Keratinocyte (primary cell): ENCODE measurements at regions not wholly inside any gene's neighbourhood (a gene's known extent, or its start where the extent isn't known, plus 50 kb on each side); places are given as distances from the start of the nearest gene placed in this dataset.

Experiments used
- DNase-seq: peaks from one replicate; pipeline ENCODE4 v3.0.0-alpha.2; 2011; ENCODE audit warnings: low read depth, missing footprints, low spot score
- FAIRE-seq: peaks from 2 replicates; lab custom pipeline; 2011; peaks lifted over from hg19 to GRCh38; lab: Jason Lieb, UNC
- H2AFZ ChIP-seq: 2 replicates; pipeline ENCODE4 v1.6.0; 2012; ENCODE audit warnings: low read length, control low read depth, inconsistent platforms; ENCODE audit not compliant: control insufficient read depth
- H3K27ac ChIP-seq: 2 replicates; pipeline ENCODE4 v1.5.1; 2011; ENCODE audit warnings: low read length; ENCODE audit not compliant: control insufficient read depth, insufficient read depth
- H3K27me3 ChIP-seq: 3 replicates; pipeline ENCODE4 v1.6.0; 2011; ENCODE audit warnings: low read length; ENCODE audit not compliant: control insufficient read depth, insufficient read depth; ENCODE audit errors: extremely low read depth
- H3K36me3 ChIP-seq, 2 experiments: 2 replicates in 1 of 2; 3 replicates in 1 of 2; pipeline ENCODE4 v1.5.1; 2011; ENCODE audit warnings: low read length in 2 of 2, mild to moderate bottlenecking in 1 of 2; ENCODE audit not compliant: control insufficient read depth in 2 of 2, insufficient read depth in 2 of 2; ENCODE audit errors: extremely low read depth in 1 of 2
- H3K4me1 ChIP-seq: 3 replicates; pipeline ENCODE4 v1.5.1; 2011; ENCODE audit warnings: low read length; ENCODE audit not compliant: control insufficient read depth, insufficient read depth; ENCODE audit errors: extremely low read depth
- H3K4me2 ChIP-seq: 3 replicates; pipeline ENCODE4 v1.6.0; 2011; ENCODE audit warnings: low read depth, low read length; ENCODE audit not compliant: control insufficient read depth, insufficient read depth; ENCODE audit errors: extremely low read depth
- H3K4me3 ChIP-seq, 3 experiments: fragments of 200-600 bp in 1 of 3; sonication (generic) in 1 of 3; 2 replicates in 2 of 3; 3 replicates in 1 of 3; pipeline ENCODE4 v1.5.1; 2011 to 2016; ENCODE audit warnings: low read length in 3 of 3, mild to moderate bottlenecking in 3 of 3, control low read depth in 2 of 3, inconsistent platforms in 1 of 3, low read depth in 1 of 3, mixed read lengths in 1 of 3, mixed run types in 1 of 3, moderate library complexity in 1 of 3; ENCODE audit not compliant: control insufficient read depth in 2 of 3, insufficient read depth in 2 of 3; ENCODE audit errors: extremely low read depth in 1 of 3
- H3K79me2 ChIP-seq: 2 replicates; pipeline ENCODE4 v1.6.0; 2012; ENCODE audit warnings: low read length; ENCODE audit not compliant: control insufficient read depth, insufficient read depth
- H3K9ac ChIP-seq: 3 replicates; pipeline ENCODE4 v1.6.0; 2011; ENCODE audit warnings: low read length; ENCODE audit not compliant: control insufficient read depth, insufficient read depth; ENCODE audit errors: extremely low read depth
- H3K9me1 ChIP-seq: 3 replicates; pipeline ENCODE4 v1.6.0; 2011; ENCODE audit warnings: low read length; ENCODE audit not compliant: control insufficient read depth, insufficient read depth; ENCODE audit errors: extremely low read depth
- H3K9me3 ChIP-seq: 2 replicates; pipeline ENCODE4 v1.5.1; 2012; ENCODE audit warnings: low read depth, low read length; ENCODE audit not compliant: control insufficient read depth
- H4K20me1 ChIP-seq: 3 replicates; pipeline ENCODE4 v1.6.0; 2011; ENCODE audit warnings: low read length; ENCODE audit not compliant: control insufficient read depth, insufficient read depth; ENCODE audit errors: extremely low read depth
- EZH2 ChIP-seq: IDR thresholded peaks from one replicate; pipeline ENCODE4 v1.6.1; 2012; ENCODE audit warnings: inconsistent platforms, mild to moderate bottlenecking, low read length, moderate library complexity
- dilution Hi-C: fragments of 300-500 bp; cut with MboI; formaldehyde crosslinking; loops from one replicate; pipeline ENCODE4 v1.7.0; 2020; ENCODE audit warnings: low sequenced_read_pairs; ENCODE audit not compliant: extremely low pct_ligation_motif_present
- TF ChIP-seq, protein P1 (sequence below), 3 experiments: IDR thresholded peaks in 1 of 3; conservative IDR thresholded peaks in 1 of 3; optimal IDR thresholded peaks in 1 of 3; 2 replicates in 2 of 3; 3 replicates in 1 of 3; pipeline versions ENCODE3 to v1.5.1; 2011; ENCODE audit warnings: low read length in 3 of 3, mild to moderate bottlenecking in 3 of 3, moderate library complexity in 2 of 3, control low read depth in 1 of 3, inconsistent platforms in 1 of 3; ENCODE audit not compliant: insufficient read depth in 2 of 3; ENCODE audit errors: extremely low read depth in 1 of 3

DNA sequence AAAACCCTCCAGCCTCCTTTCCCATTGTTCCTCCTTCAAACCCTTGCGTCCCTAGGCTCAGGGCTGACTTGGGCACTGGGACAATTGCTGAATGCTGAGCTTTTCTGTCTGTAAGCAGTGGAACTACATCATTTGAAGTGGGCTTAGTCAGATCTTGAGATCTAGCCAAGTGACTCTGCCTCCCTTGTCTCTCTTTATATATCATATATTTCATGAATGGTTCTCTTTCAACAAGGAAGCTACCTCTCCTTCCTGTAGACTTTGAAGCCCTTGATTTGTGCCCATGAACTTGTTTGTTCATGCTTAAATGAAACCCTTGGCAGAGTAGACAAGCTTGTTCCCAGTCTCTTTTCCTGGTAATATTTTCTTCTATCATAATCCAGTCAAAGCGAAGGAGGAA is 60.0 kb upstream of the KIF13A start:
- H4K20me1 ChIP-seq, result no peaks in the 10 kb centered on the region
- H3K79me2 ChIP-seq, result no peaks in the 10 kb centered on the region
- H3K36me3 ChIP-seq, result no peaks in the 10 kb centered on the region
- peak overlapping the region; percentile 63 for H3K4me2 ChIP-seq
- no peaks in the 10 kb centered on the region for H3K9me3 ChIP-seq
- H3K4me1 ChIP-seq, result peaks cover 42% of the 10 kb centered on the region
- H3K27ac ChIP-seq, result peak overlapping the region; percentile 85
- H3K9ac ChIP-seq, result peak overlapping the region; percentile 30
- dilution Hi-C loops, result no loop called here
- H2AFZ ChIP-seq, result peak overlapping the region; percentile 72
- FAIRE-seq (peak; percentile 82), DNase-seq (no peak)
- TF ChIP-seq EZH2, result no peak
- TF ChIP-seq, protein P1, sequence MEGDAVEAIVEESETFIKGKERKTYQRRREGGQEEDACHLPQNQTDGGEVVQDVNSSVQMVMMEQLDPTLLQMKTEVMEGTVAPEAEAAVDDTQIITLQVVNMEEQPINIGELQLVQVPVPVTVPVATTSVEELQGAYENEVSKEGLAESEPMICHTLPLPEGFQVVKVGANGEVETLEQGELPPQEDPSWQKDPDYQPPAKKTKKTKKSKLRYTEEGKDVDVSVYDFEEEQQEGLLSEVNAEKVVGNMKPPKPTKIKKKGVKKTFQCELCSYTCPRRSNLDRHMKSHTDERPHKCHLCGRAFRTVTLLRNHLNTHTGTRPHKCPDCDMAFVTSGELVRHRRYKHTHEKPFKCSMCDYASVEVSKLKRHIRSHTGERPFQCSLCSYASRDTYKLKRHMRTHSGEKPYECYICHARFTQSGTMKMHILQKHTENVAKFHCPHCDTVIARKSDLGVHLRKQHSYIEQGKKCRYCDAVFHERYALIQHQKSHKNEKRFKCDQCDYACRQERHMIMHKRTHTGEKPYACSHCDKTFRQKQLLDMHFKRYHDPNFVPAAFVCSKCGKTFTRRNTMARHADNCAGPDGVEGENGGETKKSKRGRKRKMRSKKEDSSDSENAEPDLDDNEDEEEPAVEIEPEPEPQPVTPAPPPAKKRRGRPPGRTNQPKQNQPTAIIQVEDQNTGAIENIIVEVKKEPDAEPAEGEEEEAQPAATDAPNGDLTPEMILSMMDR (optimal IDR thresholded peaks at IDR 0.05 in 1 of 3, IDR thresholded peaks at IDR 0.05 in 1 of 3, conservative IDR thresholded peaks at IDR 0.05 in 1 of 3; ENCODE audit: extremely low read depth in 1 of 3, insufficient read depth in 2 of 3, low read length in 3 of 3), result peak in 1 of 3 experiments; percentile 5
- no peaks in the 10 kb centered on the region for H3K27me3 ChIP-seq
- no peaks in the 10 kb centered on the region for H3K9me1 ChIP-seq
- H3K4me3 ChIP-seq, result no peak overlapping the region

DNA sequence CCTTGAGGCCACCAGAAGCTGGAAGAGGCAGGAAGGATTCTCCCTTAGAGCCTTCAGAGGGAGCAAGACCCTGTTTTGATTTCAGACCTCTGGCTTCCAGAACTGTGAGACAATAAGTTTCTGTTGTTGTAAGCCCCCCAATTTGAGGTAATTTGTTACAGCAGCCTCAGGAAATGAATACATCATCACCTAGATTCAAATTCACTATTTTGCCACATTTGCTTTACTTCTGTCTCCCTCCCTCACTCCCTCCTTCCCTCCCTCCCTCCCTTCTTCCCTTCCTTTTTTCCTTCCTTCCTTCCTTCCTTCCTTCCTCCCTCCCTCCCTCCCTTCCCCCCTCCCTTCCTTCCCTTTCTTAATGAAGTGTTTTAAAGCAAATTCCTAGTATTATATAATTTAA is 58.1 kb upstream of the KIF13A start:
- Histone ChIP-seq H4K20me1 (no peaks in the 10 kb centered on the region), H3K4me1 (peaks cover 45% of the 10 kb centered on the region), H3K79me2 (no peaks in the 10 kb centered on the region), H3K9ac (no peak overlapping the region), H3K4me3 (no peak overlapping the region), H3K9me3 (no peaks in the 10 kb centered on the region), H2AFZ (no peak overlapping the region), H3K27ac (no peak overlapping the region), H3K4me2 (no peak overlapping the region), H3K9me1 (no peaks in the 10 kb centered on the region), H3K36me3 (no peaks in the 10 kb centered on the region), H3K27me3 (no peaks in the 10 kb centered on the region)
- FAIRE-seq, result no peak
- dilution Hi-C loops, result no loop called here
- no peak for DNase-seq
- TF ChIP-seq, protein P1 (optimal IDR thresholded peaks at IDR 0.05 in 1 of 3, IDR thresholded peaks at IDR 0.05 in 1 of 3, conservative IDR thresholded peaks at IDR 0.05 in 1 of 3; ENCODE audit: extremely low read depth in 1 of 3, insufficient read depth in 2 of 3, low read length in 3 of 3), result no peak
- no peak for TF ChIP-seq EZH2
